IPS-NIHi11 (cell line): ENCODE measurements at regions not wholly inside any gene's neighbourhood (a gene's known extent, or its start where the extent isn't known, plus 50 kb on each side); places are given as distances from the start of the nearest gene placed in this dataset.
"Not testable (repeated sequence)": the region's sequence is repeated elsewhere in the genome, so short reads cannot be mapped to it uniquely, and the experiment has no call there.

Source experiments
- DNase-seq: peaks from one replicate; pipeline ENCODE4 v3.0.0; 2012; ENCODE audit warnings: mixed read lengths, low spot score

- no peak for DNase-seq
Measured at GRCh38 chr4:186775902-186776301, 52.2 kb upstream of the FAT1 start.

GRCh38 chr4:186778134-186778533 is 54.5 kb upstream of the FAT1 start:
- no peak for DNase-seq

- DNase-seq: no peak
Measured at GRCh38 chr4:186780291-186781031, 56.8 kb upstream of the FAT1 start.

- no peak for DNase-seq
Measured at GRCh38 chr4:186781032-186781917, 57.6 kb upstream of the FAT1 start.

- no peak for DNase-seq
Measured at GRCh38 chr4:186782302-186782701, 58.6 kb upstream of the FAT1 start.

- DNase-seq: no peak
Measured at GRCh38 chr4:186787536-186787935, 63.9 kb upstream of the FAT1 start.

- DNase-seq: no peak
Measured at GRCh38 chr4:186789651-186790050, 66.0 kb upstream of the FAT1 start.

GRCh38 chr4:186790630-186791029 is 67.0 kb upstream of the FAT1 start:
- DNase-seq: no peak

GRCh38 chr4:186792728-186793366 is 69.2 kb upstream of the FAT1 start:
- DNase-seq: no peak

- DNase-seq: no peak
Measured at GRCh38 chr4:186798951-186799659, 75.4 kb upstream of the FAT1 start.

- no peak for DNase-seq
Measured at GRCh38 chr4:186805020-186805820, 81.6 kb upstream of the FAT1 start.

GRCh38 chr4:186805917-186806316 is 82.3 kb upstream of the FAT1 start:
- not testable (repeated sequence) for DNase-seq

- no peak for DNase-seq
Measured at GRCh38 chr4:186806679-186807421, 83.2 kb upstream of the FAT1 start.

GRCh38 chr4:186807808-186808629 is 84.4 kb upstream of the FAT1 start:
- no peak for DNase-seq

- DNase-seq: no peak
Measured at GRCh38 chr4:186808630-186809018, 85.0 kb upstream of the FAT1 start.

GRCh38 chr4:186809070-186809469 is 85.4 kb upstream of the FAT1 start:
- DNase-seq: no peak

GRCh38 chr4:186810613-186811150 is 87.0 kb upstream of the FAT1 start:
- no peak for DNase-seq

GRCh38 chr4:186812592-186812991 is 88.9 kb upstream of the FAT1 start:
- DNase-seq: no peak

- no peak for DNase-seq
Measured at GRCh38 chr4:186813377-186814068, 89.9 kb upstream of the FAT1 start.
